NCI-H1105 (cell line): ENCODE measurements at regions not wholly inside any gene's neighbourhood (a gene's known extent, or its start where the extent isn't known, plus 50 kb on each side); places are given as distances from the start of the nearest gene placed in this dataset.

Source experiments
- DNase-seq: peaks from one replicate; lab custom pipeline; 2025; lab: John Stamatoyannopoulos, UW

- DNase-seq: no peak
Measured at GRCh38 chr1:244157731-244158438, 106.8 kb downstream of the ZBTB18 start.

GRCh38 chr1:244159646-244160045 lies 108.6 kb downstream of the ZBTB18 start:
- DNase-seq: no peak

DNA sequence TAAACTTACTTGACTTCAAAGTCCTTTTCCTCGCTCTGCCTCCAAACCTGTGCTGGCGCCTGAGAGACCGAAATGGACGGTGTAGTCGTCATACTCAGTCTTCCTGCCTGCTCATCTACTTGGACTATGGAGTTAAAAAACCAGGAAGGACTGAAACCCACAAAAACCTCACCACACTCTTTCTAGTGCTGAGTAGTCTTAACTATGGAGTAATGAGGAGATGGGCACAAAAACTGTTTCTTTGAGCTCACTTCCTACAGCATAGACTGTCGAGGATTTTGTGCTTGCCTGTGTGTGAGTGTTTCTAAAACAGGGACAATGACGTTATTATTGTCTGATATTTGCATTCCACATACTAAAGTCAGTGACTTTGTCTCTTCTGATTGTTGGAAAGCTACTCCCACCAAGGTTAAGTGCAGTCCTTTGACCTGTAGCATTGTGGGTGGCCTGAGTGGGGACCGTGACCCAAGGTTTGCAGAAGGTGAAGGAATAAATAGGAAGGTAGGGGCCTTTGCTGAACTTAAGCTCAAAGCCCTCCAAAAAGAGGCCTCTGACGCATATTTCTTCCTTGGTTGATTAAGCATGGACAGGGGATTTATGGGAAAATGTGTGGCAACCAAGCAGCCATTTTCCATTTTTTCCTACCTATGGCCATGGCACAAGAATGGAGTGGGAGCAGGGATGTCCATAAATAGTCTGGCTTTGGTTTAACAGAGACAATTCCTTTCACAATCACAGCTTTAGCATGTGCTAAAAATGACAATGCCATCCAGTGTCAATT lies 109.6 kb downstream of the ZBTB18 start:
- no peak for DNase-seq

GRCh38 chr1:244161236-244161510 lies 110.1 kb downstream of the ZBTB18 start:
- DNase-seq: no peak

- DNase-seq: no peak
Measured at GRCh38 chr1:244162786-244163530, 111.9 kb downstream of the ZBTB18 start.

- no peak for DNase-seq
Measured at GRCh38 chr1:244163861-244164510, 112.9 kb downstream of the ZBTB18 start.

GRCh38 chr1:244164511-244164890 lies 113.4 kb downstream of the ZBTB18 start:
- DNase-seq: no peak

DNA sequence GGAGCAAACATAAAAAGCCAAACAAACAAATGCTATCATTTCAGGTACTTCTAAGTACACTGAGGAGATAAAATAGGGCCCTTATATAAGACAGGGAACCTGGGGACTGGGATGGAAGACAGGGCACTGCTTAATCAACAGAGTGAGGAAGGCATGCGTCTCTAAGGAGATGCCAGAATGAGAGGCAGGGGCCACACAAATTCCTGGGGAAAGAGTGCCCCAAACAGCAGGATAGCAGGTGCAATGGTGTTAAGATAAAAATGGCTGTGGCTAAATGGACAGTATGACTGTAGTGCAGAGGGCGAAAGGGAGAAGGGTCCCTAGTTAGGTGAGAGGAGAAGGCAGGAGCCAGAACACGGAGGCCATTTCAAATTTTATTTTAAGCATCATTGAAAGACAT lies 113.9 kb downstream of the ZBTB18 start:
- no peak for DNase-seq

- DNase-seq: no peak
Measured at GRCh38 chr1:244165701-244166100, 114.6 kb downstream of the ZBTB18 start.

GRCh38 chr1:244171241-244171985 lies 120.3 kb downstream of the ZBTB18 start:
- no peak for DNase-seq

- DNase-seq: no peak
Measured at GRCh38 chr1:244173240-244173639, 122.2 kb downstream of the ZBTB18 start.

GRCh38 chr1:244173769-244174168 lies 122.7 kb downstream of the ZBTB18 start:
- DNase-seq: no peak

- DNase-seq: no peak
Measured at GRCh38 chr1:244174922-244175521, 123.9 kb downstream of the ZBTB18 start.

DNA sequence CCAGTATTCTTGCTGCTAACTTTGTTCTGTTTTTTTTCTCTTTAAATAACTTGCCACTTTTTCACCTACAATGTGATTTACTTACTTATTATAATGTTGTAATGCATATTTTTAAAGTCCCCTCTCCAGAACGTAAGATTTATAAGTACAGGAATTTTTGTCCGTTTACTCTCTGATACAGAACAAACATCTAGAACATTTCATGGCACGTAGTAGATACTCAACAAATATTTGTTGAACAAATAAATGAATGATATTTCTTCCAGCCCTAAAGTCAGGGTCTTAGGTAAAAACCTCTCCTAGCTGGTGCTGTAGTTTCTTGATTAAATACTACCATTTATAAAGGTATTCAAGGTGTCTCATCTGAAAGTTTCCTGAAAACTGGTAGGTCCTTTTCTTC lies 125.1 kb downstream of the ZBTB18 start:
- no peak for DNase-seq

DNA sequence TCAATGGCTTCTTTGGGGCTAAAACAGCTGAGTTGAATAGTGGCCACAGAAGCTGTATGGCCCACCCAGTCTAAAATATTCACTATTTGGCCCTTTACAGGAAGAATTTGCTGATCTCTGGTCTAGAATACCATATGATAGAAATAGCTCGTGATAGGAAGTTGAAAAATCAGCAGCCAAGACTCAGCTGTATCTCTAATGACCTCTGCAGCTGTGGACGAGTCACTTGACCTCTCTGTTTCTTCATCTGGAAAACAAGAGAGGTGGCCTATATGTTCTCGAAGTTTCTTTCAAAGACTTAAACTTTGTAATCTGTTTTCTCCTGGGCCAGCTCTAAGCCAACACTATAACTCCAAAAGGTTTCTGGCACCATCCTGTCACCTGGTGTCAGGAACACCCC lies 129.2 kb downstream of the ZBTB18 start:
- DNase-seq: no peak

DNA sequence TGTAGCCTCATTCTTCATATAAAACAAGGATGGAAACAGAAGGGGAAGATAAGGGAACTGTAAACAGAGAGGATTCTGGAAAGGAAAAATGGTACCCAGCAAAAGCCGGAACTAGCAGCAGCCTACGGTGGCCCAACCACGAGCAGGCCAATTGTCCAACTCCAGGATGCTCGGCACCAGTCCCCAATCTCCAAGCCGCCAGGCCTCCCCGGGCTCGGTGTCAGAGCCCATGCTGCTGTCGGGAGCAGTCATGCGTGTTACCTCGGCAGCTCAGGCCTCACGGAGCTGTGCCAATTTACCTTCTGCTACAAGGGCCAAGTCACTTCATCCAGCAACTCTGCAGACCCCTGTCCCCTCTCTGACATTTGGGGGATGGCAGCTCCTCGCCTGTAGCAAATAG lies 130.8 kb downstream of the ZBTB18 start:
- no peak for DNase-seq

DNA sequence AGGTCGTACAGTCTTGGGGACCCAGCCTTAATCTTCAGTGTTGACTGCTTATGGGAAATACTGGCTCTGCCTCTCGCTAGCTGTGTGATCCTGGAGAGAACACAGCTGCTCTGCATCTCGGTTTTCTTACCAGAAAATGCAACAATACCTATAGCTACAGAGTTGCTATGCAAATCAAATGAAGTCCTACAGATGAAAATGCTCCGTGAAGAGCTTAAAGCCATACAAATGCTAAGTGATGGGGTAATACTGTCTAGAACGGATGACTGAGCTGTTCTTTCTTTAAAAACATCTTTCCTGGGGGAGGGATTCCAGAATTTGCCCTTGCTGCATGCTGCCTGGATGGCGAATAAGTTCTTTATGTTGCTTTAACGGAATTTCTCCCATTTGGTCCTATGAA lies 132.0 kb downstream of the ZBTB18 start:
- DNase-seq: no peak

GRCh38 chr1:244186372-244186771 lies 135.3 kb downstream of the ZBTB18 start:
- DNase-seq: no peak

DNA sequence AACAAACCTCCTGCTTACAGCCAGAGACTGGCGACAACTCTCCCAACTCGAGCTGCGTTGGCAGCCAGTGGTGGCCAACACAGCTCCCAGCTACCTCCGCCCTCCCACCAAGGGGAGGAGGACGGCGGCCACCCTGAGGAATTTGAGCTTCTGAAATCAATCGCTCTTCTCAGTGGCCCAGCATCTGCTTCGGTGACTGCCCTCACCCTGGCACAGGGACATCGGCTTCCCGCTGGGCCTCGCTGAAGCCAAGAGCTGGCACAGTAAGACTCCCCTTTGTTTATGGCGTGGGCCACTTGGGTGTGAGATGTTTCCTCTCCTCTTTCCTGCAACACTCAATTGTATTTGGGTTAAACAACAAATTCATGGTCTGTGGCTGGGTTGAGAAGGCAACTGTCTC lies 136.2 kb downstream of the ZBTB18 start:
- DNase-seq: no peak

- DNase-seq: no peak
Measured at GRCh38 chr1:244191581-244191980, 140.5 kb downstream of the ZBTB18 start.

DNA sequence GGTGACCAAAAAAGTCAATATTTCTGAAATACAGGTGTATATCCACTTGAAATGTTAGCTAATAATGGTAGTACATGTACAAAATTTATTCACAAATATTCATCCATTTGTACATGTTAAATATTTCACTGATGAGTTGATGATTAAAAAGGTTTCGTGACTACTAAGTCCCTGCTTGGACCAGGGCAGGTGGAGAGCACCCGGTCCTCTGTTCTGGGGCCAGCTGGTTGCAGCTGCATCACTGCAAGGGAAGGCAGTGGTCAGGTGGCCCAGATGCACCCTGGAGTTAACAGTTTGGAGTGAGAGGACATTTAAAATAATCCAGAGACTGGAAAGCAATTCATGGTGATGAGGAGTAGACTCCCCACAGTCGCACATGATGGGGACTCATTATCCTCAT lies 141.2 kb downstream of the ZBTB18 start:
- DNase-seq: no peak
